Effector memory CD8-positive, alpha-beta T cell (primary cell): ENCODE measurements at regions not wholly inside any gene's neighbourhood (a gene's known extent, or its start where the extent isn't known, plus 50 kb on each side); places are given as distances from the start of the nearest gene placed in this dataset.
"Not testable (repeated sequence)": the region's sequence is repeated elsewhere in the genome, so short reads cannot be mapped to it uniquely, and the experiment has no call there.

Experiments used
- ATAC-seq: fragments of 150-1000 bp; cut with Tn5 transposase; replicated peaks from 2 replicates; pipeline ENCODE4 v1.10.0; 2021; ENCODE audit warnings: mild to moderate bottlenecking, moderate library complexity
- DNase-seq, 3 experiments: peaks; one replicate each; pipeline ENCODE4 v3.0.0; 2021
- H3K27ac Mint-ChIP-seq, 2 donors: one replicate each; pipeline ENCODE4 v1.8.0; 2022; ENCODE audit warnings: mild to moderate bottlenecking in 2 of 2, mixed read lengths in 2 of 2, moderate library complexity in 2 of 2
- H3K27me3 Mint-ChIP-seq, 2 donors: one replicate each; pipeline ENCODE4 v1.8.0; 2022; ENCODE audit warnings: mixed read lengths in 2 of 2
- H3K36me3 Mint-ChIP-seq: one replicate; pipeline ENCODE4 v1.8.0; 2022; ENCODE audit warnings: mild to moderate bottlenecking, moderate library complexity, mixed read lengths; ENCODE audit not compliant: insufficient read depth
- H3K4me1 Mint-ChIP-seq, 2 donors: one replicate each; pipeline ENCODE4 v1.8.0; 2022; ENCODE audit warnings: low read depth in 2 of 2, mixed read lengths in 2 of 2
- H3K4me3 Mint-ChIP-seq, 2 donors: one replicate each; pipeline ENCODE4 v1.8.0; 2022; ENCODE audit warnings: mild to moderate bottlenecking in 2 of 2, mixed read lengths in 2 of 2, moderate library complexity in 2 of 2
- H3K9me3 Mint-ChIP-seq, 2 donors: one replicate each; pipeline ENCODE4 v1.8.0; 2022; ENCODE audit warnings: mixed read lengths in 2 of 2

DNA sequence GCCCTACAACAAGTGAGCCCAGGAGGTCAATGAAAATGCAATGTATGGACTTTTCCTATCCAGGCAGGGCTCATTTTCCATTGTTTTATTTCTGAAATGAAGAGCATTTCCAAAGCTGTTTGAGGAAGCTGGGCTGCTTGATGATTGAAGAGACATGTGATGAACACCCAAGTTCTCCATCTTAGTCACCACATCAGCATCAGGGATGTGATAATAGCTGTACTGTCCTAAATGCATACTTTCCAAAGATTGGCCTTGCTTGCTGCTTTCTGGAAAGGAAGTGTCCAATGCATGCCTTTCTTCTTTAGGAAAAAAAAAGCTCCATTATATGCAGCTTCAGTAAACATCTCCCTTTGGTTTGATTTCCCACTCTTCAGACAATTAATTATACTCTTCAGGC lies 425.9 kb upstream of the RUNX1 start:
- no peak for ATAC-seq
- Mint-ChIP-seq H3K27ac (no peak overlapping the region), H3K36me3 (no peaks in the 10 kb centered on the region), H3K27me3 (peaks cover 26 to 73% of the 10 kb centered on the region in 2 donors), H3K4me1 (peaks cover 0 to 6% of the 10 kb centered on the region in 2 donors), H3K9me3 (no peaks in the 10 kb centered on the region), H3K4me3 (no peak overlapping the region)
- no peak for DNase-seq

DNA sequence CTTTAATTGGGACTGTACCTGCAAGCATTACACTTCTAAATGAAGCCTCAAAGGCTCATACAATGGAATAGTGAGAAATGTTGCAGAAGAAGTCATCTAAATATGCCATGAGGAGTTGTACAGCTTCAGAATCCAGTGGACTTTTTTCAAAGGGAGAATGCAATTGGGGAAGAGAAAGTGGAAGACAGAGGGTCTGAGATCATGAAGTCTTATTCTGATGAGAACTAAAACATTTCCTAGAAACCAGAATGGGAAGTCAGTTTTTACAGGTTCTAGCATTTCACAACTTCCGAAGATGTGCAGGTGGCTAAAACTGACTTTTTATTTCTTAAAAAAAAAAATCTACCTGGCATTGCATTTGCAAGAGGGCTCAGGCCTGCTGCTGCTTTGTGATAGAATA lies 424.4 kb upstream of the RUNX1 start:
- H3K9me3 Mint-ChIP-seq = no peaks in the 10 kb centered on the region
- ATAC-seq = no peak
- peaks cover 0 to 6% of the 10 kb centered on the region in 2 donors for H3K4me1 Mint-ChIP-seq
- no peak overlapping the region for H3K4me3 Mint-ChIP-seq
- H3K27me3 Mint-ChIP-seq = peaks cover 11 to 66% of the 10 kb centered on the region in 2 donors
- DNase-seq = no peak
- H3K36me3 Mint-ChIP-seq = no peaks in the 10 kb centered on the region
- H3K27ac Mint-ChIP-seq = no peak overlapping the region

DNA sequence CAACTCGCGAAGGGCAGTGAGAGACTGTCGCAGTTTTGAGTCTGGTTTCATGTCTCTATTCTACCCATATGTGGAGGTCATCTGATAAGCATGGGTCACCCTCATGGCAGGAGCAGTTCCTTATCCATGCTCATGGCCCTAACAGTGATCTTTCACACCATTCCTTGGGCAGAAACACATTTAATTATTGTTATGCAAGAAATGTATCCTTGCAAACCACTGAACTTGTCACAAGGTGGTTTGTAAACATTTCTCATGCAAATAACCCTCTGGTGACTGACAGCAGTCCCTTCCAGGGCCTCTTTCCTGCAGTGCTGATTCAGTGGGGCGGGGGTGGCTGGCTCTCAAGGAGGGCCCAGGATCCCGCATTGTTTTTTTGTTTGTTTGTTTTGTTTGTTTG lies 421.4 kb upstream of the RUNX1 start:
- Mint-ChIP-seq H3K4me3 (no peak overlapping the region), H3K4me1 (no peaks in the 10 kb centered on the region), H3K36me3 (no peaks in the 10 kb centered on the region), H3K9me3 (peaks cover 0 to 6% of the 10 kb centered on the region in 2 donors), H3K27me3 (peaks cover 10 to 43% of the 10 kb centered on the region in 2 donors), H3K27ac (no peak overlapping the region)
- no peak for DNase-seq
- no peak for ATAC-seq

DNA sequence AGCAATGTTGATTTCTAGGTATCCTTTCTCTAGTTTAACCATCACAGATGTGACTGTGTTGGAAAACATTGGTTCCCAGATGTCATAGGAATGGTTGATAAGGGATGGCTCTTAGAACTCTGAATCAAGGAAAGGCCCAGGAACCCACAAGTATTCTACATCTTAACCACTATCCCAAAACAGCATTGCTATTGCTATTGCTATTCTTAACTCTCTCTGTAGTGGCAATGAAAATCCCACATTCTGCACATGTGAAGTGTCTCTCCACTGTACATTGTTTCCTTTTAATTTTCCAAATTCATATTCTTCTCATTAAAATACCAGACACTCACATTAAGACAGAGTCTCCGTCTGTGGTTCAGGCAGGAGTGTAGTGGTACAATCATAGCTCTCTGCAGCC lies 420.4 kb upstream of the RUNX1 start:
- Mint-ChIP-seq H3K27me3 (peaks cover 10 to 40% of the 10 kb centered on the region in 2 donors), H3K9me3 (peaks cover 0 to 6% of the 10 kb centered on the region in 2 donors), H3K27ac (no peak overlapping the region), H3K36me3 (no peaks in the 10 kb centered on the region), H3K4me1 (no peaks in the 10 kb centered on the region), H3K4me3 (no peak overlapping the region)
- no peak for ATAC-seq
- no peak for DNase-seq

DNA sequence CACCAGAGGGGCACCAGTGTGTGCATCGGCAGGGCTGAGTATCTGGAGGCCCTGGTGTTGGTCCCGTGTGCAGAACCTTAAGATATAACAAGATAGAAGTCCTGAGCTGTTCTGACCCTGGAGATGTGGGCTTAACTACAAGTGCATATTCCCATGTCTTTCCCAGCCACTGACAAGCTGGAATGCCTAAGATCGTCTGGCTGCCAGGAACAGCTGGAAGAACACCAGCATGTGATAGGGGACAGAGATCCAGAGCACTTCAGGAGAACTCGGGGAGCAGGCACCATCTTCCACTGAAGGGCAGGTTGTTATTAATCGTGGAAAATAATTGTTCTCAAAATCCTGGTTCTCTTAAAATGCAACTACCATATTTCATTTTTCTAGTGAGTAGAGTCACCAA lies 419.9 kb upstream of the RUNX1 start:
- H3K27ac Mint-ChIP-seq = no peak overlapping the region
- H3K27me3 Mint-ChIP-seq = peaks cover 10 to 40% of the 10 kb centered on the region in 2 donors
- ATAC-seq (no peak), DNase-seq (no peak)
- no peaks in the 10 kb centered on the region for H3K36me3 Mint-ChIP-seq
- peaks cover 0 to 6% of the 10 kb centered on the region in 2 donors for H3K9me3 Mint-ChIP-seq
- no peak overlapping the region for H3K4me3 Mint-ChIP-seq
- H3K4me1 Mint-ChIP-seq = no peaks in the 10 kb centered on the region

DNA sequence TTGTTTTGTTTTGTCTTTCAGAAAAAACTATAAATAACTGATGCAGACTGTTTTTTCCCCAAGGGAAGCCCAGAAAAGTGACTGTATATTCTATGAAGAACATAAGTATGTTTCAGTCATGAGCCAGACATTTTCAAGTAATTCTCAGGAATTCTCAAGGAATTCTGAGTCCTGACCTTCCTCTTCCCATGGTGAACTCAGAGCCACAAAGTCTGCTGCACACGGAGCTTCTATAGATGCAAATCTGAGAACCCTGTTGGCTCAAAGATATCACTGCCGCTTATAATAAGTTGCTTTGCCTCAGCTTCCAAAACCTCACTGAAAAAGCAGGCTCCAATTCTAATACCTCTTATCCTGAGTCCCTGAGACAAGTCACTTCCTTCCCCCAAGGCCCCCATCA lies 418.5 kb upstream of the RUNX1 start:
- H3K9me3 Mint-ChIP-seq = peaks cover 0 to 6% of the 10 kb centered on the region in 2 donors
- ATAC-seq (no peak), DNase-seq (no peak)
- H3K4me1 Mint-ChIP-seq = no peaks in the 10 kb centered on the region
- no peaks in the 10 kb centered on the region for H3K36me3 Mint-ChIP-seq
- H3K27ac Mint-ChIP-seq = no peak overlapping the region
- peaks cover 10 to 29% of the 10 kb centered on the region in 2 donors for H3K27me3 Mint-ChIP-seq
- no peak overlapping the region for H3K4me3 Mint-ChIP-seq

DNA sequence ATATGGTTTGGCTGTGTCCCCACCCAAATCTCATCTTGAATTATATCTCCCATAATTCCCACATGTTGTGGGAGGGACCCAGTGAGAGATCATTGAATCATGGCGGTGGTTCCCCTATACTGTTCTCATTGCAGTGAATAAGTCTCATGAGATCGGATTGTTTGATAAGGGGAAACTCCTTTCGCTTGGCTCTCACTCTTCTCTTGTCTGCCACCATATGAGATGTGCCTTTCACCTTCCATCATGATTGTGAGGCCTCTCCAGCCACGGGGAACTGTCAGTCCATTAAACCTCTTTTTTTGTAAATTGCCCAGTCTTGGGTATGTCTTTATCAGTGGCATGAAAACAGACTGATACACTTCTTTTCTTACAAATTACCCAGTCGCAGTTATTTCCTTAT lies 417.6 kb upstream of the RUNX1 start:
- not testable (repeated sequence) for H3K36me3 Mint-ChIP-seq, H3K4me3 Mint-ChIP-seq, H3K4me1 Mint-ChIP-seq, ATAC-seq, DNase-seq, H3K27ac Mint-ChIP-seq, H3K9me3 Mint-ChIP-seq
- H3K27me3 Mint-ChIP-seq = peaks cover 7 to 20% of the 10 kb centered on the region in 2 donors

DNA sequence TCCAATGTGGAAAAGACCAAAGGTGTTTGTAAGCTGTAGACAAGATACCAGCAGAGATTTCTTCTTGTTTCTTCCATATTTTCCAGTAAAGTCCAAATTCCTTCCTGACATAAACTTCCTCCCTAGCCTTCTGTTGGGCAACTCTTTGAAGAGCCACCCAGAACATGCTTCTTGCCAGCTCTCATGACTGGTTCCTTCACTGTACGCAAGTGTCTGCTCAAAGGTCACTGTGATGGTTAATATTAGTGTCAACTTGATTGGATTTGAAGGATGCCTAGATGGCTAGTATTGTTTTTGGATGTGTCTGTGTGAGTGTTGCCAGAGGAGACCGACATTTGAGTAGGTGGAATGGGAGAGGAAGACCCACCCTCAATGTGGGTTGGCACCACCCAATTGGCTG lies 416.6 kb upstream of the RUNX1 start:
- Mint-ChIP-seq H3K4me1 (no peaks in the 10 kb centered on the region), H3K4me3 (no peak overlapping the region), H3K36me3 (no peaks in the 10 kb centered on the region), H3K27ac (no peak overlapping the region), H3K9me3 (peaks cover 0 to 6% of the 10 kb centered on the region in 2 donors), H3K27me3 (peaks cover 0 to 13% of the 10 kb centered on the region in 2 donors)
- DNase-seq (no peak), ATAC-seq (no peak)

DNA sequence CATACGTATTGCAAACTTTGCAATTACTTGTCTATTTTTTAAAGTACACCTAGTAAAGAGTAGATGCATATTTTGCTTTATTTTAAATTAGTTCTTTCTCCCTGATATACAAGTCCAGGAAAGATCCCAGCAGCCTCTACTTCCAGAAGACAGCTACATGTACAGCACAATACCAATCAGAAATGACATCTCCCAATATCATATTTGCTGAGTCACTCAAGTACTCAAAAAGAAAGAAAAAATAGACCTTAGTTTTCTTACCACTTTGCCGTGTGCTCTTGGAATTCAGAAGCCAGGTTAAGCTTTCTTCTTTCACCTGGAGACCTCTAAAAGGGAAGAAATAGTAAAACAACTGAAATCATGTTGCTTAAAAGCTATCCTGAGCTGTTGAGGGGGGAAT lies 412.6 kb upstream of the RUNX1 start:
- peaks cover 13 to 16% of the 10 kb centered on the region in 2 donors for H3K27me3 Mint-ChIP-seq
- H3K27ac Mint-ChIP-seq = no peak overlapping the region
- ATAC-seq (no peak), DNase-seq (no peak)
- peaks cover 0 to 2% of the 10 kb centered on the region in 2 donors for H3K9me3 Mint-ChIP-seq
- H3K36me3 Mint-ChIP-seq = no peaks in the 10 kb centered on the region
- H3K4me3 Mint-ChIP-seq = no peak overlapping the region
- H3K4me1 Mint-ChIP-seq = no peaks in the 10 kb centered on the region

DNA sequence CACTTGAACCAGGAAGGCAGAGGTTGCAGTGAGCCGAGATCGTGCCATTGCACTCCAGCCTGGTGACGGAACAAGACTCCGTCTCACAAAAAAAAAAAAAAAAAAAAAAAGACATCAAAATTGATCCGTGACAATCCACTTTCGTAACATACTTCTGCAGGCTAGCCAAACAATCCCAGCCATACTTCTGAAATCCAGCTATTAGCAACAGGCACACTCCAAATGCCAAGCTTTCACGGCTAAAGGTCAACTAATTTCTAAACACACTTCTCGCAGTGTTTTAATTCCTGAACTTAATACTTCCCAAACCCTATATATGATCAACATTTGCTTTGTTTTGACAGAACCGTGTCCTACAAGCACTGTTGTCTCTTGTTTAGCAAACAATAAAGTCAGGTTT lies 411.3 kb upstream of the RUNX1 start:
- no peak for ATAC-seq
- Mint-ChIP-seq H3K4me3 (no peak overlapping the region), H3K4me1 (no peaks in the 10 kb centered on the region), H3K9me3 (no peaks in the 10 kb centered on the region), H3K36me3 (no peaks in the 10 kb centered on the region), H3K27ac (no peak overlapping the region), H3K27me3 (peaks cover 13 to 16% of the 10 kb centered on the region in 2 donors)
- DNase-seq = no peak

DNA sequence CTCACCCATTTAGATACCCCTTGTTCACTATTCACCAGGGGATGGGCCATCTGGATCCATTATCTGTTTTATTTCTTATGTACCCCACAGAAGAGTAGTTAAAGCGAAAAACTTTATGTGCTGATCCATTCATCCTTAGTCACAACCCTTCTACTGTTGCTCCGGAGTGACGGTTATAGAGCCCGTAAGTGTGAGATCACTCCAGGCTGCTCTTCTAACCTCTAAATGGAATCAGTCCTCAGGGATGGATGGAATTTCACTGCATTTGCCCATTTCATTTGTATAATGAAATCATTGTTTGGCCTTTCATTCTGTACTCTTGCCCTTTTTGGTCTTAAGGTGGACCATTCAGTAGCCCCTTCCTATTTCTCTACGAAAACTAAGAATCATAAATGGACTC lies 409.3 kb upstream of the RUNX1 start:
- Mint-ChIP-seq H3K4me3 (no peak overlapping the region), H3K36me3 (no peaks in the 10 kb centered on the region), H3K4me1 (no peaks in the 10 kb centered on the region), H3K9me3 (no peaks in the 10 kb centered on the region), H3K27me3 (peaks cover 13 to 16% of the 10 kb centered on the region in 2 donors), H3K27ac (no peak overlapping the region)
- ATAC-seq (no peak), DNase-seq (no peak)

DNA sequence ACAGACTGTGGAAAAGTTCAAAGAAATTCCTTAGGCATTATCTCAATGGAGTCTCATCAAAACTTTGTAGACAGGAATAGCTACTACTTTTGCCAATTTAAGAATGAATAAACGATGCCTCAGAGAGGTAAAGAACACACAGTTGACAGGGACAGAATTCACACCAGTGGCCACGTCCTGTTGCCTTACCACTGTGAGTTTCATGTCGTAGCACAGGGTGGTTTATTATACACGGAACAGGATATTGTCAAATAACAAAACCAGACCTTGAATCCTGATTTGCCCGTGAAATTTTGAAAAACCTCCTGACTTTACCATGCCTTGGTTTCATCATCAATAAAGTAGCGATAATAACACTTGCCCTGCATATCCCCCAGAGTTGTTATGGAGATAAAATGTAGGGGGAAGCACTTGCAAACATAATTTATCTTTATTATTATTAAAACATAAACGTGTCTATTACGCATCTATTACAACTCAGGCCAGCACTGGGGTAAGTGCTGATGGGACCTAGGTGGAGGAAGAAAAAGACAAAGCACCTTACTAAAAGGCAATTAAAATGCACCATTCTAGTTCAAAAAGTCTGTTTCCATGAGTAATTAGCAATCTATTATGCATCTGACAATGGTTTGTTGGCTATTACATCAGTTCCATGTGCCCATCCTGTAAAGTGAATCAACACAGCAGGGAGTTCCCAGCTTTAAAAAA lies 408.1 kb upstream of the RUNX1 start:
- H3K4me3 Mint-ChIP-seq = no peak overlapping the region

DNA sequence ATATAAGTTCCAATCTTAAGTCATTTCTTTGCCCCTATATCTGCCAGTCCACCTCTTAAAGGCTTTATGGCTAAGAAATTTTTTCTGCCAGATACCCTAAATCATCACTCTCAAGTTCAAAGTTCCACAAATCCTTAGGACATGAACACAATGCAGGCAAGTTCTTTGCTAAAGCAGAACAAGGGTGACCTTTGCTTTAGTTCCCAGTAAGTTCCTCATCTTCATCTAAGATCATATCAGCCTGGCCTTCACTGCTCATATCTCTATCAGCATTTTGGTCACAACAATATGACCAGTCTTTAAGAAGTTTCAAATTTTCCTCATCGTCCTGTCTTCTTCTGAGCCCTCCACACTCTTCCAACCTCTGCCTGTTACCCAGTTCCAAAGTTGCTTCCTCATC lies 402.2 kb upstream of the RUNX1 start:
- Mint-ChIP-seq H3K27ac (no peak overlapping the region), H3K9me3 (peaks cover 0 to 9% of the 10 kb centered on the region in 2 donors), H3K36me3 (peaks cover 2% of the 10 kb centered on the region), H3K4me1 (no peaks in the 10 kb centered on the region), H3K27me3 (peaks cover 24 to 37% of the 10 kb centered on the region in 2 donors), H3K4me3 (no peak overlapping the region)
- ATAC-seq = no peak
- no peak for DNase-seq

More for the DNA sequence above, 408.1 kb upstream of the RUNX1 start:
- Mint-ChIP-seq H3K27ac (no peak overlapping the region), H3K9me3 (no peaks in the 10 kb centered on the region), H3K36me3 (peaks cover 1% of the 10 kb centered on the region), H3K27me3 (peaks cover 21 to 23% of the 10 kb centered on the region in 2 donors), H3K4me1 (no peaks in the 10 kb centered on the region)
- ATAC-seq (no peak), DNase-seq (no peak)

DNA sequence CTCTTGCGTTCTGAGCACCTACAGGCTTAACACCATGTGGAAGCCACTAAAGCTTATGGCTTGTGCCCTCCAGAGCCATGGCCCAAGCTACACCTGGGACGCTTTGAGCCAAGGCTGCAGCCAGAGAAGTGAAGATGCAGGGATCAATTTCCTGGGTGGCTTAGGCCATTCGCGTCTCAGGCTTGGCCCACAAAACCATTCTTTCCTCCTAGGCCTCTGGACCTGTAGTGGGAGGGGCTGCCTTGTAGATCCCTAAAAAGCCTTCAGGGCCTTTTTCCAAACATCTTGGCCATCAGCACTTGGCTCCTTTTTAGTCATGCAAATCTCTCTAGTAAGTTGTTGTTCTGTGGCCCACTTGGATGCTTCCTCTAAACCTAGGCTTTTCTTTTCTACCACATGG lies 401.7 kb upstream of the RUNX1 start:
- DNase-seq (no peak), ATAC-seq (no peak)
- peaks cover 0 to 9% of the 10 kb centered on the region in 2 donors for H3K9me3 Mint-ChIP-seq
- no peak overlapping the region for H3K4me3 Mint-ChIP-seq
- peaks cover 24 to 38% of the 10 kb centered on the region in 2 donors for H3K27me3 Mint-ChIP-seq
- H3K36me3 Mint-ChIP-seq = peaks cover 2% of the 10 kb centered on the region
- no peak overlapping the region for H3K27ac Mint-ChIP-seq
- H3K4me1 Mint-ChIP-seq = no peaks in the 10 kb centered on the region
